HK-2 (cell line): ENCODE measurements at regions not wholly inside any gene's neighbourhood (a gene's known extent, or its start where the extent isn't known, plus 50 kb on each side); places are given as distances from the start of the nearest gene placed in this dataset.

Experiments
- DNase-seq: peaks from one replicate; pipeline ENCODE4 v3.0.0-alpha.2; 2018; ENCODE audit not compliant: unreplicated experiment

DNA sequence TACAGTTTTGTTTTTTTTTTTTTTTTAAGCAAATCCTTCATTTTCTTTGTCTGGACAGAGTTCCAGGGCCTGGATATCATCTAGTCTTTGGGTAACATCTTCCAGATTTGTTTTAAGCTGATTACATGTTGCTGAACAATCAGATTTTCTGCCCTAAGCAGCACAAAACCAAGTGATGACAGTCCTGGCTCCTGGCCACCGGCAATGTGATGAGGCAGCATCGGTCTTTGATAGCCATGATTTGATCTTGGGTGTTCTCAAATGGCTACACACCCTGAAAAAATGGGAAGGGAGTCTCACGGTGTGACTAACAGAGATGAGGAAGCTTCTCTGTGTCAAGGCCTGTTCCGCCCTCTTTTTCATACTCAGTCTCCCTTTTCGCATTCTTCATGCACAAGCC lies 708.6 kb upstream of the ZEB2 start:
- DNase-seq = no peak

DNA sequence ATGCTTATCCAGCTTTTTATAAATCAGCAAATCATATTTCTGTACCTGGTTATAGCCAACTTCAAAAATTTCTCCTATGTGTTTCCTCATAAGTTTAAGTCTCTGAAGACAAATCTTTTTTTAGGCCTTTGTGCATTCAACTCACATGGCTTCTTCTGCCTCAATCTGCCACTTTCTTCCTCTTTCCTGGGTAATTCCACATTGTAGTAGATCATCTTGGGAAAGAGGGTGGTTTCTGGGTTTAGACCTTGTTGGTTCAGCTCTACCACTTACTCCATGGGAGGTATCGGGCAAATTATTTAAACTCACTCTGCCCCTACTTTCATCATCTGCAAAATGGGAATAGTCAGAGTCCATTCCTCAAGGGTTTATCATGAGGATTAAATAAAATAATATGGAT lies 707.0 kb upstream of the ZEB2 start:
- no peak for DNase-seq

DNA sequence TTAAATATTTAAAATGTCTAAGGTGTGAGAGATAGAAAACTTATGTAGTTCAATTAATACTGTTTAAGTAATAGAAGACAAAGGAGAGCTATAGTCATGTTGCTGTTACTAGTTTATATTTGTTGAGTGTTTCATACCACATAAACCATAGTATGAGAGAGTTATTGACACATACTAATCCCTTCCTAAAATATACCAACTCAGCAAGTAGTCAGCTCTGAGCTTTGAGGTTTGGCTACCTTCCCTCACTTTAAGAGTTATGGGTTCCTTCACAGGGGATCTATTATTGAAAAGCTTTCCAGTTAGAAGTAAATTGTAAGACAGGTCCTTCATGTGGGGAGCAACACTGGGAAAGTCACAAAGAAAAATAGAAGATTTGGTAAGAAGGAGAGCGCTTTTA lies 701.6 kb upstream of the ZEB2 start:
- DNase-seq = no peak

DNA sequence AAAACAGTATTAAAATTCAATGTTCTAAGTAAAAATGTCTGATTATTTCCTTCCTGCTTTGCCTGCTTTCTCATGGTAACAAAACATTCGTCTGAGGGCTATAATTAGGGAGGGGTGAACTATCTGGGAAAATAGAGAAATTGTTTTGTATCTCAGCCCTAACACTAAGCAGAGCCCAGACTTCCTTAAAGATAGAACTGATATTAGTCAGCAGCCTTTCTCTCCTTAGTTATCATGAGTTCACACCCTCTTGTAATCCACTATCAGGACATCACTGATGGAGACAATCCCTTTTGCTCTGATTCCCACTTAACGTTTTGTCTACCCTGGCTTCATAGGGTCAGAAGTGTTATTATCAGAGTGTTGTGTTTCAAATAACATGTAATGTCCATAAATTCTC lies 701.1 kb upstream of the ZEB2 start:
- no peak for DNase-seq

DNA sequence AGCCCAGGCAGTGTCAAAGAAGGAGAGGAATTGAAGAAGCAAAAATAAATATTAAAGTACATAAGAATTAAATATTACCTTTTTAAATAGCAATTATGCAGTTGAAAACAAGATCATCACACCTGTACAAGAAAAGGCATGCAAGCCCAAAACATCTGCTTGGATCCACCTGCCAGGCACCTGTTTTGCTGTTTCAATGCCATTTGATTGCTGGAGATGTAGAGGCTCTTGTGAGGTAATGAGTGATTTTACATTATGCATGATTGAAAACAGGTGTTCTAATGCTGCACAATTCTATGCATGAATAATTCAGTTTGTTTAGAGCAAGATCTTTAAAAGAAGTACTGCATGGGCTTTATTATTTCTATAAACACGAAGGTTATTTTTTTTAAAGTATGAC lies 700.6 kb upstream of the ZEB2 start:
- no peak for DNase-seq

DNA sequence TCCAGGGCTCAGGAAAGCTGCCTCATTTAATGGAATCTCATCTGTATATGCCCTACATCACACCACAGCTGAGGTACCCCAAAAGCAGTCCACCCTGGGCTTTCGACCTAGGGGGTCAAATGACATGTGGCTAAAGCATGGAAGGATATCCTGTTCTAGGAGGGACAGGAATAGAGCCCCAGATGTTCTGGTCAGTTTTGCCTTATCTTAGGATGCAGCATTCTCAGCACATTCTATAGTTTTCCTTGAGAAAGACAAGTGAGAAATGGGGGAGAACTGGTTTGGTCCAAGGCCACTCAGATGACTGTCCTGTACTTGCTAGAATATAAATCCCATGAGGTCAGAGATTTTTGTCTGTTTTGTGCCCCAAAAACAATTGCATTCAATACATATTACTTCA lies 688.0 kb upstream of the ZEB2 start:
- DNase-seq = no peak

DNA sequence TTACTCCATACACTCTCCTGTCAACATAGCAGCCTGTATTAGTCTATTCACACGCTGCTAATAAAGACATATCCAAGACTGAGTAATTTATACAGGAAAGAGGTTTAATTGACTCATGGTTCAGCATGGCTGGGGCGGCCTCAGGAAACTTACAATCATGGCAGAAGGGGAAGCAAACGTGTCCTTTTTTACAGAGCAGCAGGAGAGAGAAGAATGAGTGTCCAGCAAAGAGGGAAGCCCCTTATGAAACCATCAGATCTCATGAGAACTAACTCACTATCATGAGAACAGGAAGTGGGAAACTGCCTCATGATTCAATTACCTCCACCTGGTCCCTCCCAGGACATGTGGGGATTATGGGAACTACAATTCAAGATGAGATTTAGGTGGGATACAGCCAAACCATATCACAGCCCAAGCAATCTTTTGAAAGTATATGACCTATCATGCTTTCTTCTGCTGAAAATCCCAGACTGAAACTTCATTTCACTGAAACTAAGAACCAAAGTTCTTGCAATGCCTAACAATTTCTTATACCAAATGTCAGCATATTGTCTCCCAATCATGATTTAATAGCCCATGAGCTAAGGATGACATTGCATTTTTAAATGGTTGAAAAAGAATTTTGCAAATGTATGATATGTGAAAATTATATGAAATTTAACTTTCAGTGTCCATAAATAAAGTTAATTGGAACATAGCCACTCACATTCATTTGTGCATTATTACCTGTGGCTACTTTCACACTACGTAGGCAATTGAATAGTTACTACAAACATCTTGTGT lies 686.8 kb upstream of the ZEB2 start:
- DNase-seq = no peak

DNA sequence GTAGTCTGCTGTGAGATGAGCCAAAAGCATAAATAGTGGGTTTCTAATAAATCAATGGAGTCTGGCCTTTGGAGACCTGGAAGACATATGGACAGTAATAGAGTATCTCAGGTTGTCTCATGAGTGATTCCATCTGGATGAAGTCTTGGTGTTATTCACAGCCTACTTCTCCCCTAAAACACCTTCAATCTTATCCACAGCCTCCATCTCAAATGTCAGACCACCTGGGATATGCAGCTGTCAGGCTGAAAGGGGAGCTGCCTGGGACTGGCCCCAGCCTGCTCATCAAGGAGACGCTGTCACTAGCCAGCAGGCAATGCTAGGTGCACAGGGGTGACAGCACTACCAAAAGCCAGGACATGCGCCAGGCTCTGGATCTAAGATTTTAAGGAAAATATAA lies 684.0 kb upstream of the ZEB2 start:
- no peak for DNase-seq

DNA sequence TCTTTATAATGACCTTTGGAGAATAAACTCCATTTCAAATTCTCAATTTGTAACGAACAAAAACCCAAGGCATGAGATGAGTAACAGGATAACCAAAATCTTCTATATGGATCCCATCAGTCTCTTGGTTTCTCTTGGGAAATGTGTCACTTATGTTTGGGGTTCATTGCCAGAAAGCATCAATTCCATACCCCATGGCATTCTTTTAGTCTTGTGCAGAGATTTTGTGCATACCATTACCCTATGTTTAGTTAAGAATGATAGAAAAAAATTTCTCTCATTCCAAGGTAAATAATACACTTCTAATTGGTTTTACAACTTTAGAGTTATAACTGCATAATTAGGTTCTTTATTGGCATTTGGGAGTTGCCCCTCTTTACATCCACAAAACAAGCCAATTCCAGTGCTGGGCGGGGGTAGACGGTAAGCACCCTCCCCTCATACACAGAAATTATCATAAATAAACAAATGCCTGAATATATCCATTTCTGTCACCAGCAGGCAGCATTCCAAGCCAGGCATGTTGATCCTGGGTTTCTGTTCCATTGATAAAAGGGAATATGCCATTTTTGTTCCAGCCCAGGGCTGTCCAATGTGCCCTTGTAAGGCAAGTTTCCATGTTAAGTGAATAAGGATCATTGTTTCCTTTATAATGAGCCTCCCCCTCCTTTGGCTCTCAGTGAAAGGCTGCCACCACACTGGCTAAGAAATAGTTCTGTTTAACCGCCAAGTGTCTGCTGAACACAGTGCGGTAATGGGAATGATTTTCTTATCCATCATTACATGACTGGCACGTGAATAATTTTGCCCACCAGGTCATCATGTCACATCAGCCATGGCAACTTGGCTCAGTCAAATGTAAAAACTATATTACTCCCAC lies 680.1 kb upstream of the ZEB2 start:
- DNase-seq = no peak

DNA sequence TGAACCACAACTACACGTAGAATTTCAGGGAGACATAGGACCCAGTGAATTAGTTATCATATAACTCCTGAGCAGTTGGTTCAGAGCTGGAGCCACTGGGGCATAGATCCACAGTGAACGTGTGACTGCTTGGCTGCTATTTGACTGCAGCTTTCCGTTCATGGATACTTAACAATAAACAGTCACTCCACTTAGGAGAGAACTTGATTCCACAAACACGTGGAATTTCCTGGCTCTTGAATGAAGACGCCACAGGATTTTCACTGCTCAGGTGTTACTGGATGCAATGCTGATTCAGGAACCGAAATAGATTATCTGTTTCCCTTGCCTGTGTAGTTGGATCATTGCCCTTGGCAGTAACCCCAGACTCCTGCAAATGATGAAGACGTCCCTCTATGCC lies 679.1 kb upstream of the ZEB2 start:
- peak; percentile 44 for DNase-seq

DNA sequence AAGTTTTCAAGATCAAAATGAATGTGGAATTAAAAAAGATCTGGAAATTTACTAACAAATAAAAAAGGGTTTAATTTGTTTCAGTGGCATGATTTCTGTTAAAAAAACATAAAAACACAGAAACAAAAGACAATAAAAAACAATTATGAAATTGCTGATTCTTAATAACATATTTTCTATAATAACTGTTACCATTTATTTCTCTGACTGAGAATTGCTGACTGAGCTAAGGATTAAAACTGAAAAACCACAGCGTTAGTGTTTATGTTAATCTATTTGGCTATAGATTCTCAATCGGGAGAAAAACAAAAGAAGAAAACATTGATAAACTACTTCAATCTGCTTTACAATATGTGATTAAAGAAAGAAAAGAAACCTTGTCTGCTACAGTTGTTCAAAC lies 678.6 kb upstream of the ZEB2 start:
- DNase-seq = no peak

DNA sequence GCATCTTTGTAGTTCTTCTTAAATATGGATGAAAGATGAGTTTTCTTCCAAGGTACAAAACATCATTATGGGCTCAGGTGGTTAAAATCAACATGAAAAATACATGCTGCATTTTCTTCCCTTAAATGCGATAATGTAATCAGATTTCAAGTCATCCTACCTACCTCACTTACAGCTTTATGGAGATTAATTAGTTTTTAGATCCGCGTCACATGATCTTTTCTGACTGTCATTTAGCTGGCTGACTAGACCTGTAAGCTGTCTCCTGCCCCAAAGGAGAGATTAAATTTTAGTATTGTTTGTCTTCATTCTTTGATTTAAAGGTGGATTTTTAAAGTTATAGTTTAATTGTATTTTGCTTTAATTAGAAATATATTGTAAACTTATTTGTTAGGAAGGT lies 678.0 kb upstream of the ZEB2 start:
- DNase-seq = no peak

DNA sequence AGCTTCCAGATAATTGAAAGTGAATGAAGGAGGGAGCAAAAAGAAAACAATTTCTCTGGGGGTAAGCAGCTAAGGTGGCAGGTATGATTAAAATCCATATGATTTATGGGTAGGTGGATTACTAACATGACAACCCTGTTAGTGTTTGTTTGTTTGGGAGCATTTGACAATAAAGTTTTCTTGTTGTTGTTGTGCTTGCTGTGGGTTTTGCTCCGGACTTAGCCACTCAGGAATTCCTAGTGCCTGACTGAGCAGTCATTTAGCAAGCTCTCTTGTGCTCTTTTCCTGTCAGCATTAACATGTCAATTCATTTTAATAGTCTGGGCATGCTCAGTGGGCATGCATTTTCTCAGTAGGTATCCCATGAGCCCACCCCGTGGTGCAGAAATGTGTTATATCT lies 674.8 kb upstream of the ZEB2 start:
- DNase-seq = no peak

DNA sequence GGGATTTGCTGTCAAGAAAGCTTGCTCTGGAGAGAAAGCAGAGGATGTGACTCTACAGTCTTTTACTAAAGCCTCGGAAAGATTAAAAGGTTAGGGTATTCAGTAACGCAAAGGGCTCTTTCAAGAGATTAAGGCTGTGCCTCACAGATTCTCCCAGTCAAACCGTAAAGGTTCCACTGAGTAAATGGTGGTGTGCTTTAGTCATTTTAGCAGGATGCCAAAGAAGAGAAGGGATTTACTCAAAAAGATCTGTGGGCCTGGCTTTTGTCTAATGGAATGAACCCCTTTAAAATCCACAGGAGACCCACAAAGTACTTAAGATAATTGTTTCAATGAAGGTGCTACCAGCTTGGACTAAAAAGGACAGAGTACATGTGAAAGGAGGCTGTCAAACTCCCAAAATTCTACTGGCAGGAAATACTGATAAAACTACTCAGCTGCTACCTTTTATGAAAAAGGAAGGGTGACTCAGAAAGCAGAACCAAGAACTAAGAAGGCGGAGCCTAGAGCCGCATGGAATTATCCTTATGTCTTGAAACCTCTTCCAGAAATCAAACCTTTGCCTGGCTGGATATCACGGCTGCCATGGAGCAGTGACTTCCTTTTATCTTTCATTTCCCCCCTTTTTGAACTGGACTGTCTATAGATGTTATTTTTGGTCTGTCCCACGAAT lies 670.2 kb upstream of the ZEB2 start:
- DNase-seq = no peak

DNA sequence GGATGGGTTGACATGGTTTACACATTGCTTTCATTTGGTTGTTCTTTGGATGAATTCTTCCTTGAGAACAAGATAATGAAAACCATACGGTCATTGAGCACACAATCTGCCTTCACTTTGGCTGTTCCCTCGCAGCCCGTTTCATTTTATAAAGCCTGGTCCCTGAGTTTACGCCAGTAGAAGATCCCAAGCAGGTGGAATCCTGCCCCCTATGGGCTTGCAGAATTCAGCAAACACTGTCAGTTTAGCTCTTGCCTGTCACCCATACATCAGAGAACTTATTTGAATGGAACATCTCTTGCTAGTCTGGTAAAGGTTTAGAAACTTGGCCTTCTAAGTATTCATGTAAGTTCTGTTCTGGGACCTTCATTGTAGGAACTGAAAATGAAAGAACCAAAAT lies 666.4 kb upstream of the ZEB2 start:
- DNase-seq = no peak

DNA sequence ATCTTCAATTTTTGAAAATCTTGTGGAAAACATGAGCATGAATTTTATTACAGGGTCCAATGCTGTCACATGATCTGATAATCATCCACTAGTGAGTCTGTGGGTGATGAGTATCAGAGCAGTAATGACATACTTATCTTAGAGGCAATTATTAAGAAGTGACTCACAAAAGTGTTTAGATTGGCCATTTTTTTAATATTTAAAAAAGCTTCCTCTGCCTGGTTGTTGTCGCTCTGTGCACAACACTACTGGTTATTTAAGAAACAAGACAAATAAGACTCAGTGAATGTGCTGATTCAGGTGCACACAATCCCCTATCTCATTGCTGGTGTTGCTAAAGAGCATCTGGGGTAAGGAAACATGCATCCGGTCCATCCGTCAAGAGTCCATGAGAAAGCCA lies 665.8 kb upstream of the ZEB2 start:
- DNase-seq = no peak

DNA sequence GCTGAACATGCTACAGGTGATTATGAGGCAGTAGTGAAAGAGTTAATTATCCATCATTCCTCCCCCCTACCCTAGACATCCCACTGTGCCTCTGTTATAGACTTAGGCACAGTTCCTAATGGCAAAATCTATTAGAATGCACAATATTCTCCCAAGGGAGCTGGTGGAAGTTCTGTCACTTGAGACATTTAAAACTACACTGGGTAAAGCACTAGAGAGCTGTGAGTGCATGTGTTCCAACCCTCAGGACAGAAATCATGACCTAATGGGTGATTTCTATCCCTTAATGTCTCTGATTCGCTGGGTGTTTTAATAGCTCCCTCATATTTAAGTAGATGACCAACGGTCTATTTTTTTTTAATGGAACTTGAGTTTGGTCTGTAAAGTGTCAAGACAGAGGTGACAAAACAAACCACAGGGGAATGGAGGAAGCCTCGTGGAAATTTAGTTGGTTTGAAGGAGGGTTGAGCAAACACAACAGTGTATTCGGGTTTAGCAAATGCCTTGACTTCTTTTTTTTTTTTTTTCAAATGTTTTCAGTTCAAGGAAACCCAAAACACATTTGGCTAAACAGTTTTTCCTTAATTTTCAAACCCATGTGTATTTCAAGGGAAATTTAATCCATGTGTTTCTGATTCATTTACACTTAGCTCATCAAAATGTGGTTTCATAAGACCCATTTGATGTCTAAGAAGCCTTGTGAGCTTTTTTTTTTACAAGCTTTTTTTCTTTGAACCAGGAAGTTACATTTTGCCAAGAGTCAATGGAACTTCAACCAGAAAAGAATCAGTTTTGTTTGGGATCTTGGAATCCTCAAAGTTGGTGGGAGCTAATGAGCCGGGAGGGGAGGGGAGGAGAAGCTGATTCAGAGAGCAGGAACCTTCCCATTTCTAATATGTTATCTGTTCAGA lies 665.1 kb upstream of the ZEB2 start:
- no peak for DNase-seq

DNA sequence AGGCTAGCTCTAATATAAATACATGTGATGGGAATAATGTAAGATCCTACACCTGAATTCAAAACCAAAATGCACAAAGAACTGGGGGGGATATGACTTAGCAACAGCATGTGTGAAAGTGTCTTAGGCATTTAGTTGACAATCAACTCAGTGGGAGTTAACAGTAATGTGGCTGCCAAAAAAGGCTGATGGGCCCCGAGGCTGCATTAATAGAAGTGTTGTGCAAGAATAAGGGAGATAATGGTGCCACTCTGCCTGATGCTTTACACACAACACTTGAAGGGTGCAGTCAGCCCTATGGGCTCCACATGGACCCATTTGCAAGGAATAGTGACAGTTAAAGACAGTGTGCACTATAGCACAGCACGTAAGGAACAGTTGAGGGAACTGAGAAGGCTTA lies 649.4 kb upstream of the ZEB2 start:
- DNase-seq = no peak

DNA sequence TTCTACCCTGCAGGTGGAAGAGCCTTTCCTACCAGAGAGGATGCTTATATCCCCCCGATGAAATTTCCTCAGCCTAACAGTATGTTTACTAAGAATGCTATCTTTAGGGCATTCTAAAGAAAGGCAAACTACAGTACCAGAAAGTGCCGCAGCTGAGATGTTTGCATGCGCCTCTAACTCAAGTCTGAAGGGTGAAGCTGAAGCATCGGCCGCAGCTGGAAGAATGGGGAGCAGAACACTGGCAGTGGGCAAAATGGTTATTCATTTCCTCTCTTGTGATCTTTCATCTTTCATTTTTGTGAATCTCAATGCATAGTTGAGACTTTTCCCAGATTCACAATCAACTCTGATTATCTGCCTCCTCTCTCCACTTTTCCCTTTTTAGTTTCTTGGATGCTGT lies 648.2 kb upstream of the ZEB2 start:
- no peak for DNase-seq

DNA sequence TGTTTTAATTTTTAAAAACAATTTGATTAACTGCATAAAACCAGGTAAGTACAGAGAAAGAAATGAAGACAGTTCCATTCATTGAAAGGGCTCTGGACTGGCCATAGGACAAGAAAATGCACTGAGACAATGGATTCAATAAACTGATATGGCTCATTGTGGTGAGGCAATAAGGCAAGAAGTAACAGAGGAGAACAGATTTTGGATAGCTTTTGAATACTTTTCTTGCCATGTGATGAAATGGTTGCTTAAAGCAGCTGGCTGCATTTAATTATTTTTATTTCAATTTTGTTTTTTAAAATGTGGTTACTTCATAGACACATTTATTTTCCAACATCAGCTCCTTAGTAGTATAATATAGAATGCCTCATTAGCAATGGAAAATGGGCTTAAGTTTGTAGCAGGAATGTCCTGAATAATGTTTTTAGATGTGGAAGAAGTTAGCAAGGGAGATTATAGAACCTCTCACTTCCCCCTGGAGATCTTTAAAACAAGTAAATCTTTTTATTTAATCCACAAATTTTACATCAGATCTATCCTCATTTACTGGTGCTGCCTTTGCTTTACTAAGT lies 646.9 kb upstream of the ZEB2 start:
- DNase-seq = no peak

DNA sequence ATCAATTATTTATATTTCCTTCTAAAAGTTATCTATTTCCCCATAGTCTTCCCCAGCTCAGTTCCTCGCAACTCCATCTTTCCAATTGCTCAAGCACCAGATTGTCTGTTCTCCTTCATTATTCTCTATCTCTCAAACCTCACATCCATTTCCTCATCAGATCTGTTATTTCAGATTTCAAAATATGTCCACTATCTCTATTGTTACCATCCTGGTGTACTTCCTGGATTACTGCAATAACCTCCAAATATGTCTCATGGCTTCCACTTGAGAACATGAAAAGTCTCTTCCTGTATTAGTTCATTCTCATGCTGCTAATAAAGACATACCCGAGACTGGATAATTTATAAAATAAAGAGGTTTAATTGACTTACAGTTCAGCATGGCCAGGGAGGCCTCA lies 641.7 kb upstream of the ZEB2 start:
- DNase-seq = no peak
